ENCODE measurements at regions not wholly inside any gene's neighbourhood (a gene's known extent, or its start where the extent isn't known, plus 50 kb on each side); places are given as distances from the start of the nearest gene placed in this dataset.
"Not testable (repeated sequence)": the region's sequence is repeated elsewhere in the genome, so short reads cannot be mapped to it uniquely, and the experiment has no call there.

- not testable (repeated sequence) for DNase-seq
Measured at GRCh38 chr3:193047461-193047860, 129.8 kb upstream of the MB21D2 start.

DNA sequence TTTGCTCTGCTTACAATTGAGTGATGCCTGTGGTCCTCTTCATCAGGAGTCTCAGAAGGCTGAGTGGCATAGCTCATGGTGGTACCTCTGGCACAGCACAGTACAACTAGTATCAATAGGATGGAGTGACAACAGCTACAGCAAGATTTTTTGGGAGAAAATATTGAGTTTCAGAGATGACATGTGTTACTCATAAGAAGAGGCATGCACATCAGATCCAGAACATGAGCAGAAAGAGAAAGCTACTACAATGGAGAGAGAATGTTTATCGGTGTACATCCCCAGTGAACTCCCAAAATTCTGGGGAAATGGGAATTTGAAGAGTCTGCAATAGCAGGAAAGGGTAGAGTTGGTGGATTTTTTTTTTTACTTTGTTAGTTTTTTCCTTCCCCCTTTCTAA lies 130.5 kb upstream of the MB21D2 start:
- DNase-seq = no peak

DNA sequence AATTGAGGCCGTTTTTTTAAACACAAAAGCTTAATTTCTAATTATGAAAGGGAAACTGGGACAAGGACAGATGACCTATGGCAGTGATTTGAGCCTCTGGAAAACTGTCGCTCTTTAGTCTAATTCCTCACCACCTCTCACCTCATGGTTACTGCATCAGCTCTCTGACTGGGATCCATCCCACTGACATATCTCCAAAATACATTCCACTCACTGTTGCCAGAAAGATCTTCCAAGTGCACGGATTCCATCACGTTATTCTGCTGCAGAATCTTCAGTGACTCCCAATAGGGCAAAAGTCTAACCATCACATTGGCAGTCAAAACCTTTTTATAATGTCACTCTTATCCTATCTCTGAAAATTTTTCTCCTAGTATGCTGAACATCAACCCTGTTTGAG lies 132.3 kb upstream of the MB21D2 start:
- DNase-seq = no peak

- no peak for DNase-seq
Measured at GRCh38 chr3:193051314-193051713, 133.7 kb upstream of the MB21D2 start.

GRCh38 chr3:193052354-193053045 lies 134.8 kb upstream of the MB21D2 start:
- no peak for DNase-seq

- DNase-seq = no peak
Measured at GRCh38 chr3:193053046-193053435, 135.4 kb upstream of the MB21D2 start.

DNA sequence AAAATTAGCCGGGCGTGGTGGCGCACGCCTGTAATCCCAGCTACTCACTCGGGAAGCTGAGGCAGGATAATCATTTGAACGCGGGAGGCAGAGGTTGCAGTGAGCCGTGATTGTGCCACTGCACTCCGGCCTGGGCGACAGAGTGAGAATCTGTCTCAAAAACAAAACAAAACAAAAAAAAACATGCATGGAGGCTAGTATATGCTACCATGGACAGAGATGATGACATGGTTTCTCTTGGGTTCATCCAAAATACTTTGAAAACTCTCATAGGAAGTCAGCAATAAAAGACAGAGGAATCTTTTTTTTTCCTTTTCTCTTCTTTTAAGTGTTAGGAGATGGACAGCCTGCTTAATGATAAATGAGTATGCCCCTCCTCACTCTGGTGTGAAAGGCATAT lies 137.7 kb upstream of the MB21D2 start:
- DNase-seq = no peak

- DNase-seq = no peak
Measured at GRCh38 chr3:193057616-193058015, 140.0 kb upstream of the MB21D2 start.

DNA sequence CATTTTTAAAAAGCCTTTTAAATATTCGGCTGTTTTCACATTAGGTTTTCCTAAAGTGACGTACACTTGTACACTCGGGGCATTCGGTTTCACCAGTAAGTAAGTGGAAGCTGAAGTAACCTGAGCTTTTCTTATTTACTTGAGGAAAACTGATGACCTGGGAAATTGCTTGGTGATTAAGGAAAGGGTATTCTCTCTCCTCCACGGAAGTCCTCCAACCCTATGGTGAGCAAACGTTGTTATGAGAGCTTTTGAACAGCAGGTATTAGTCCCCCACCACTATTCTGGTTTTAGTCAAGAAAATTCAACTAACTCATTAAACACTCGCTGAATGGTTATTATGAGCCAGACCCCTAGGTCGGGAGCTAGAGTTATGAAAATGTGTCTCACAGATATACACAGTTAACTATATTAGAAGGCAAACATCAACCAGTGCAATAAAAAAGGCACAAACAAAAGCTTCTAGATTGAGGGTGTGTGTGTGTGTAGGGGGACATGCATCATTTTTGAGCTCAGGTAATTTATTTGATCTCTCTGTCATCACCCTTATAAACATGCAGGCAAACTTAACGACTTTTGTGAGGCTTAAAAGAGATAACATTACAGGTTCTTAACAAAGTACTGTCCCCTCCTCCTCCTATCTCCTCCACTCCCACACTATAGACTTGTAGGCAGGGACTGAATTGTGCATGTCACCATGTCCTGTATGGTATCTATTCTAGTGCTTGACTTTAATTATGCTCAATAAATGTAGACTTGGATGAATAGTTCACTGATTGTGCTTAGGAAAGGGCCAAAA lies 143.3 kb upstream of the MB21D2 start:
- DNase-seq = no peak

DNA sequence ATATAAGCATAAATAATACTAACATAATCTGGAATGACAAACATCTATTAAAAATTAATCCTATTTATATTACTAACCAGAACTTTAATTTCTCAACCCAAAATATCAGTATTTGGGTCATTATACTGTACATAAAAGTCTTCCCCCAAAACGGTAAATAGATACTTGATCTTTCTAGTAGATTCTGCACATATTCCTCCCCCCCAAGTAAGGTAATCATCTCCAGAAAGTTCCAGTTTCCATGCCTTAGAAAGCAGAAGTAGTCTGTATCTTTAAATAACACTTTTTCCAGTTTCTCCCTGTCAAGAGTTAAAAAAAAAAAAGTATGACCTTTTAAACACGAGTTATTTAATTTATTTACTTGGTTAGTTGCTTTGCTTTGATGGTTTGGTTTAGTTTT lies 150.7 kb upstream of the MB21D2 start:
- DNase-seq = no peak

DNA sequence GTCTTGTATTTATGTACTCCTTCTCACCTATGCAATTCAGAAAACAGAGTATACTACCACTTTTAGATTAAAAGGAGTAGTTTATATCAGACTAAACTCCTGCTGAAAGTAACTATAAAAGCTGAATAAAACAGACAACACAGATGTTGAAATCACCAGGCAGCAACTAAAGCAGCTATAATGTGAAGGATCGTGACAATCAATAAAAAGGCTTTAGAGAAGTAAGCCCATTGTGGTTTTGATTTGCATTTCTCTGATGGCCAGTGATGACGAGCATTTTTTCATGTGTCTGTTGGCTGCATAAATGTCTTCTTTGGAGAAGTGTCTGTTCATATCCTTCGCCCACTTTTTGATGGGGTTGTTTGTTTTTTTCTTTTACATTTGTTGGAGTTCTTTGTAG lies 152.1 kb upstream of the MB21D2 start:
- DNase-seq = not testable (repeated sequence)

- no peak for DNase-seq
Measured at GRCh38 chr3:193078996-193079753, 161.5 kb upstream of the MB21D2 start.

GRCh38 chr3:193080821-193081365 lies 160.1 kb upstream of the PLAAT1 start:
- DNase-seq = no peak

GRCh38 chr3:193085655-193086054 lies 155.4 kb upstream of the PLAAT1 start:
- no peak for DNase-seq

- no peak for DNase-seq
Measured at GRCh38 chr3:193086681-193087080, 154.3 kb upstream of the PLAAT1 start.

DNA sequence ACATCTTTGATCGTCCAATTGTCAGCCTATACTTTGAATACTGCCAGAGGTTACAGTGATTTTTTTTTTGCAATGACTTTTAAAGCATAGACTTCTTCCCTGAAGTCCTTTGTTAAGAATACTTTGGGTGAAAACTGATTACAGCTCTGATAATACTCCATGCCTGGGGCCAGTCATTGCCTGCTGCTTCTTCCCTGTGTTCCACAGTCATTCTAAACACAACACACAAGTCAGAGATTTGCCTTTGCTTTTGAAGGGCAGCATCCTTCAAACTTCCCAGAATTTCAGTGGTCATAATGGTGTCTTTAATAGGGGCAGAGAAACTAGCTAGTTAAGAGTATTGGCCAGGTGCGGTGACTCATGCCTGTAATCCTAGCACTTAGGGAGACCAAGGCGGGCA lies 153.7 kb upstream of the PLAAT1 start:
- no peak for DNase-seq

DNA sequence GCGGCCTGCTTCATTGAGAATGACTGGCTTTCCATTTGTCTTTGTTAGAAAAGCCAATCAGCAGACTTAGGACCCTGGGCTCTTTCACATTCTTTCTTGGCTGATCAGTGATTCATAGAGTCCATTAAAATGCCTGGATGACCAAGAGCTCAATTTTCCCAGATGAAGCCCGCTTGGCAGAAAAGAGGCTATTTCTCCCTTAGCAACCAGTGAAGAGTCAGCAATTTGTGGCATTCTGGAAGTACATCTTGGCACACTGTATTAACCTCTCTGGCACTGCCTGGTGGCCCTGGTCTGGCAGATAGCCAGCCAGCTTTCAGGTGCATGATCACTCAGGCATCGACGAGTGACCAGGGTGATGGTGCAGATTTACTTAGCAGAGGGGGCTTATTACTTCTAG lies 145.7 kb upstream of the PLAAT1 start:
- DNase-seq = no peak

DNA sequence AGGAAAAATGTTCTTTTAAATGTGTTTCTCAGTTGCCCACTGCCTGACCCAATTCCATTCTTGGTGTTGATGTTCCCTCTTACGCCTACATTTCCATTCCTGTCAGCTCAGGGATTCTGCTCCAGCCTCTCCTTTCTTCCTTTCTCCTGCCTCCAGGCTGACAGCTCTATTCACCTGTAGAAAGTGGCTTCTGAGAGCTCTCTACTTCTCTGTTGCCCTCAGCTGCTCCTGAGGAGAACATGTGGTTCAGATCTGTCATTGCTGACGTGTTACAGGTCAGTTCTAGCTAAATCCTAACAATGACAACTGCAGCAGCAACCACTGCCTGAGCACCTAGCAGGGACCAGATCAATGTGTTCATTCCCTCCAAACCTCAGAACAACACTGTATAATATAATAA lies 144.9 kb upstream of the PLAAT1 start:
- no peak for DNase-seq

DNA sequence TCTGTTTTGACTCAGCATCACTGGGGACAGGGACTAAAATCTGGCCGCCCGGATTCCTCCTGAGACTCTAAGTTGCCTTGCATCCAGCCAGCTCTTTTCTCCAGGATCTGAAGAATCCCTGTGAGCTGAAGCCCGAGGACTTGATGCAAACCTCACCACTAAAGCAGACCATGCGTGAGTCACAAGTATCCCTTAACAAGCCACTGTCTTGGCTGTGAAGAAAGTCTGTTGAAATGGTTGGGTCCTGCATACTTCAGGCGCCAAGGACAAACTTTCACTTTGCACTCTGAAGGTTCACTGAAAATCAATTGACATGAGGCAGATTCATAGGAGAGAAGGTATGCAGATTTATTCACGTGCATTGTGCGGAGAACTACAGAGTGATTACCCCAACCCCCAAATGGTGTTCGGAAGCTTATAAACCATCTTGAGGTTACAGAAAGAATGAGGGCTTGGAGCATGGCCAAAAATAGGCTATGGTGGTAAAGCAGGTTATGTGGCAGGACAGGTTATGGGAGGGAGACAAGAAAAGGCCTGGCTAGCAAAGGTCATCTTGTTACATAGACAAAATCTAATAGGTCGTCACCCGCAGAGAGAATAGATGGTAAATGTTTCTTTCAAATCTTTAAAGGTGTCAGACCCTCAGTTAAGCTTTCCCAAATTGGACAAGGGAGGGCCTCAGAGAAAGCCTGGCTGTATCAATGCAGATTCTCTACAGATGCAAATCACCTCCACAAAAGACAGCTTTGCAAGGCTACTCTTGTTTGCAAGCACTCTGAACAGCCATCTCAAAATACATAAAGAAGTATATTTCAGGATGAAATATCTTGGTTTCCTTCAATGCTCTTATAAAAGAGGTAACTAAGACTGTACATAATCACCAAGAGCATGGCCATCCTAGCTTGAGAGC lies 126.3 kb upstream of the PLAAT1 start:
- no peak for DNase-seq

GRCh38 chr3:193116871-193117270 lies 124.2 kb upstream of the PLAAT1 start:
- DNase-seq = no peak

GRCh38 chr3:193118907-193119306 lies 122.1 kb upstream of the PLAAT1 start:
- DNase-seq = no peak

- DNase-seq = no peak
Measured at GRCh38 chr3:193119926-193120325, 121.1 kb upstream of the PLAAT1 start.

Measured in hippocampal formation (tissue), 2 donors.